H9 (cell line): ENCODE measurements at regions not wholly inside any gene's neighbourhood (a gene's known extent, or its start where the extent isn't known, plus 50 kb on each side); places are given as distances from the start of the nearest gene placed in this dataset.

Experiments
- DNase-seq: peaks from one replicate; pipeline ENCODE4 v3.0.0-alpha.2; 2017
- H2AFZ ChIP-seq: one replicate; pipeline ENCODE4 v1.6.1; 2013; ENCODE audit warnings: mild to moderate bottlenecking, low read length, control low read depth, moderate library complexity
- H2AK5ac ChIP-seq: 2 replicates; pipeline ENCODE4 v1.6.1; 2013; ENCODE audit warnings: low read length, control low read depth, mixed read lengths; ENCODE audit not compliant: insufficient read length
- H2BK120ac ChIP-seq: one replicate; pipeline ENCODE4 v1.6.1; 2013; ENCODE audit warnings: low read depth, mild to moderate bottlenecking, low read length, control low read depth, inconsistent platforms; ENCODE audit not compliant: poor library complexity, severe bottlenecking
- H2BK12ac ChIP-seq: 2 replicates; pipeline ENCODE4 v1.6.1; 2013; ENCODE audit warnings: low read length, control low read depth, mixed read lengths, low read depth; ENCODE audit not compliant: insufficient read length
- H2BK15ac ChIP-seq: 2 replicates; pipeline ENCODE4 v1.6.1; 2013; ENCODE audit warnings: low read depth, low read length, control low read depth
- H2BK20ac ChIP-seq: one replicate; pipeline ENCODE4 v1.6.1; 2013; ENCODE audit warnings: low read depth, mild to moderate bottlenecking, low read length, control low read depth, inconsistent platforms; ENCODE audit not compliant: poor library complexity, severe bottlenecking
- H2BK5ac ChIP-seq: 2 replicates; pipeline ENCODE4 v1.6.1; 2013; ENCODE audit warnings: low read length, control low read depth, mixed read lengths; ENCODE audit not compliant: insufficient read length
- H3K14ac ChIP-seq: 2 replicates; pipeline ENCODE4 v1.6.1; 2013; ENCODE audit warnings: low read length, control low read depth; ENCODE audit not compliant: insufficient read depth
- H3K18ac ChIP-seq: 2 replicates; pipeline ENCODE4 v1.6.1; 2013; ENCODE audit warnings: low read depth, mild to moderate bottlenecking, mixed read lengths, low read length, control low read depth; ENCODE audit not compliant: insufficient read length
- H3K23ac ChIP-seq: 2 replicates; pipeline ENCODE4 v1.6.1; 2013; ENCODE audit warnings: low read length, control low read depth, mixed read lengths, low read depth; ENCODE audit not compliant: insufficient read length
- H3K23me2 ChIP-seq: 2 replicates; pipeline ENCODE4 v1.6.1; 2013; ENCODE audit warnings: low read depth, mild to moderate bottlenecking, mixed read lengths, low read length, control low read depth; ENCODE audit not compliant: insufficient read length, poor library complexity, severe bottlenecking
- H3K27ac ChIP-seq: 2 replicates; pipeline ENCODE4 v1.5.1; 2013; ENCODE audit warnings: low read length, control low read depth, mixed read lengths, low read depth; ENCODE audit not compliant: insufficient read length
- H3K27me3 ChIP-seq: 2 replicates; pipeline ENCODE4 v1.6.1; 2013; ENCODE audit warnings: low read length, control low read depth, inconsistent platforms; ENCODE audit not compliant: insufficient read depth
- H3K4ac ChIP-seq: 2 replicates; pipeline ENCODE4 v1.6.1; 2013; ENCODE audit warnings: low read depth, mild to moderate bottlenecking, control low read depth, inconsistent platforms, low read length, moderate library complexity
- H3K4me1 ChIP-seq: 2 replicates; pipeline ENCODE4 v1.6.1; 2013; ENCODE audit warnings: low read length, control low read depth, inconsistent platforms; ENCODE audit not compliant: insufficient read depth
- H3K4me2 ChIP-seq: 2 replicates; pipeline ENCODE4 v1.6.1; 2013; ENCODE audit warnings: low read length, control low read depth, mixed read lengths; ENCODE audit not compliant: insufficient read length, insufficient read depth
- H3K56ac ChIP-seq: 2 replicates; pipeline ENCODE4 v1.6.1; 2013; ENCODE audit warnings: low read depth, mild to moderate bottlenecking, mixed read lengths, low read length, control low read depth; ENCODE audit not compliant: insufficient read length
- H3K79me1 ChIP-seq: 2 replicates; pipeline ENCODE4 v1.6.1; 2013; ENCODE audit warnings: low read depth, mild to moderate bottlenecking, moderate library complexity, low read length, control low read depth, inconsistent platforms; ENCODE audit not compliant: insufficient read depth, poor library complexity, severe bottlenecking
- H3K79me2 ChIP-seq: 2 replicates; pipeline ENCODE4 v1.6.1; 2013; ENCODE audit warnings: low read length, control low read depth, inconsistent platforms; ENCODE audit not compliant: insufficient read depth
- H3K9ac ChIP-seq: 2 replicates; pipeline ENCODE4 v1.6.1; 2013; ENCODE audit warnings: low read length, control low read depth, mixed read lengths; ENCODE audit not compliant: insufficient read length; ENCODE audit errors: extremely low read depth
- H3K9me3 ChIP-seq: one replicate; pipeline ENCODE4 v1.6.1; 2013; ENCODE audit warnings: low read depth, low read length, inconsistent platforms; ENCODE audit not compliant: control insufficient read depth
- H3T11ph ChIP-seq: one replicate; pipeline ENCODE4 v1.6.1; 2013; ENCODE audit warnings: mild to moderate bottlenecking, low read length, control low read depth, inconsistent platforms
- H4K20me1 ChIP-seq: one replicate; pipeline ENCODE4 v1.6.1; 2013; ENCODE audit not compliant: control insufficient read depth, insufficient read length, insufficient read depth
- H4K5ac ChIP-seq: 2 replicates; pipeline ENCODE4 v1.6.1; 2013; ENCODE audit warnings: low read depth, mild to moderate bottlenecking, mixed read lengths, low read length, control low read depth; ENCODE audit not compliant: insufficient read length
- H4K8ac ChIP-seq: replicated peaks from 2 replicates; pipeline ENCODE4 v1.6.1; 2013; ENCODE audit warnings: low read length, control low read depth, mixed read lengths, low read depth; ENCODE audit not compliant: insufficient read length
- H4K91ac ChIP-seq: 2 replicates; pipeline ENCODE4 v1.6.1; 2013; ENCODE audit warnings: low read depth, mild to moderate bottlenecking, moderate library complexity, mixed read lengths, low read length, control low read depth; ENCODE audit not compliant: insufficient read length
- H3K27ac Mint-ChIP-seq, 3 experiments: 2 replicates in 2 of 3; 3 replicates in 1 of 3; pipeline ENCODE4 v1.8.0; 2020 to 2021; ENCODE audit warnings: mixed read lengths in 3 of 3, mild to moderate bottlenecking in 1 of 3, moderate library complexity in 1 of 3
- H3K27me3 Mint-ChIP-seq: 2 replicates; pipeline ENCODE4 v1.8.0; 2021; ENCODE audit warnings: low read depth, mild to moderate bottlenecking, moderate library complexity, mixed read lengths
- H3K36me3 Mint-ChIP-seq, 3 experiments: 2 replicates in 2 of 3; 3 replicates in 1 of 3; pipeline ENCODE4 v1.8.0; 2020 to 2021; ENCODE audit warnings: low read depth in 3 of 3, mixed read lengths in 3 of 3; ENCODE audit not compliant: insufficient read depth in 1 of 3
- H3K4me1 Mint-ChIP-seq, 2 experiments: 2 replicates each; pipeline ENCODE4 v1.8.0; 2020; ENCODE audit warnings: mixed read lengths in 2 of 2
- H3K4me3 Mint-ChIP-seq, 2 experiments: 2 replicates in 1 of 2; 3 replicates in 1 of 2; pipeline ENCODE4 v1.8.0; 2020 to 2021; ENCODE audit warnings: mild to moderate bottlenecking in 2 of 2, mixed read lengths in 2 of 2, moderate library complexity in 1 of 2
- H3K9me3 Mint-ChIP-seq, 2 experiments: 2 replicates in 1 of 2; 3 replicates in 1 of 2; pipeline ENCODE4 v1.8.0; 2020; ENCODE audit warnings: mild to moderate bottlenecking in 2 of 2, mixed read lengths in 2 of 2, moderate library complexity in 1 of 2
- WGBS: extraction: QIAGEN DNeasy Blood & Tissue Kit; methylation state at CpG from one replicate; pipeline ENCODE4 v1.1.7; 2013; ENCODE audit warnings: missing lambda C conversion rate, low lambda C conversion rate, mixed read lengths; ENCODE audit not compliant: insufficient read length; ENCODE audit errors: extremely low coverage; 5-methylcytosine and 5-hydroxymethylcytosine counted together
- TF ChIP-seq, protein P1 (sequence below): fragments of 200-600 bp; sonication (generic); conservative IDR thresholded peaks from 3 replicates; pipeline ENCODE4 v1.8.0; 2021; ENCODE audit warnings: antibody characterized with exemption, mild to moderate bottlenecking

- no peaks in the 10 kb centered on the region; a peak in 1 of 7 replicates for H3K36me3 Mint-ChIP-seq
- Histone ChIP-seq H2BK12ac (no peak overlapping the region), H3K4me2 (no peak overlapping the region), H3K27me3 (no peaks in the 10 kb centered on the region), H3K9me3 (no peaks in the 10 kb centered on the region), H3K79me1 (no peaks in the 10 kb centered on the region), H2BK120ac (no peak overlapping the region), H3K4me1 (no peaks in the 10 kb centered on the region), H4K5ac (no peak overlapping the region), H4K91ac (no peak overlapping the region), H3K14ac (no peak overlapping the region), H3K56ac (no peak overlapping the region), H3K18ac (no peak overlapping the region), H3K79me2 (no peaks in the 10 kb centered on the region), H3K23me2 (no peaks in the 10 kb centered on the region), H3K4ac (no peak overlapping the region), H4K8ac (no peak overlapping the region), H2AK5ac (no peak overlapping the region), H2BK20ac (no peak overlapping the region), H2AFZ (no peak overlapping the region), H3K23ac (no peak overlapping the region), H3T11ph (no peak overlapping the region), H4K20me1 (no peaks in the 10 kb centered on the region), H2BK5ac (no peak overlapping the region), H2BK15ac (no peak overlapping the region), H3K27ac (no peak overlapping the region), H3K9ac (no peak overlapping the region)
- no peaks in the 10 kb centered on the region for H3K4me1 Mint-ChIP-seq
- DNase-seq, result no peak
- no peak overlapping the region for H3K27ac Mint-ChIP-seq
- no peak overlapping the region for H3K4me3 Mint-ChIP-seq
- H3K27me3 Mint-ChIP-seq, result no peaks in the 10 kb centered on the region
- TF ChIP-seq, protein P1, sequence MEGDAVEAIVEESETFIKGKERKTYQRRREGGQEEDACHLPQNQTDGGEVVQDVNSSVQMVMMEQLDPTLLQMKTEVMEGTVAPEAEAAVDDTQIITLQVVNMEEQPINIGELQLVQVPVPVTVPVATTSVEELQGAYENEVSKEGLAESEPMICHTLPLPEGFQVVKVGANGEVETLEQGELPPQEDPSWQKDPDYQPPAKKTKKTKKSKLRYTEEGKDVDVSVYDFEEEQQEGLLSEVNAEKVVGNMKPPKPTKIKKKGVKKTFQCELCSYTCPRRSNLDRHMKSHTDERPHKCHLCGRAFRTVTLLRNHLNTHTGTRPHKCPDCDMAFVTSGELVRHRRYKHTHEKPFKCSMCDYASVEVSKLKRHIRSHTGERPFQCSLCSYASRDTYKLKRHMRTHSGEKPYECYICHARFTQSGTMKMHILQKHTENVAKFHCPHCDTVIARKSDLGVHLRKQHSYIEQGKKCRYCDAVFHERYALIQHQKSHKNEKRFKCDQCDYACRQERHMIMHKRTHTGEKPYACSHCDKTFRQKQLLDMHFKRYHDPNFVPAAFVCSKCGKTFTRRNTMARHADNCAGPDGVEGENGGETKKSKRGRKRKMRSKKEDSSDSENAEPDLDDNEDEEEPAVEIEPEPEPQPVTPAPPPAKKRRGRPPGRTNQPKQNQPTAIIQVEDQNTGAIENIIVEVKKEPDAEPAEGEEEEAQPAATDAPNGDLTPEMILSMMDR, result no peak
- H3K9me3 Mint-ChIP-seq, result no peaks in the 10 kb centered on the region; a peak in 1 of 5 replicates
- WGBS, result no CpG with 5 or more reads among the region's 12 CpGs
These were observed 148.6 kb downstream of the PPP1R3A start for GRCh38 chr7:113770146-113770738.
